HG03469 (cell line): ENCODE measurements at regions not wholly inside any gene's neighbourhood (a gene's known extent, or its start where the extent isn't known, plus 50 kb on each side); places are given as distances from the start of the nearest gene placed in this dataset.
"Not testable (repeated sequence)": the region's sequence is repeated elsewhere in the genome, so short reads cannot be mapped to it uniquely, and the experiment has no call there.

Experiments used
- ATAC-seq: cut with Tn5 transposase; IDR thresholded peaks from one replicate; pipeline ENCODE4 v1.9.1; 2021; ENCODE audit warnings: mild to moderate bottlenecking, moderate library complexity, moderate number of reproducible peaks; ENCODE audit not compliant: unreplicated experiment

GRCh38 chr13:31605076-31605860, 134.1 kb upstream of the RXFP2 start:
- no peak for ATAC-seq

GRCh38 chr13:31607531-31607930, 131.8 kb upstream of the RXFP2 start:
- not testable (repeated sequence) for ATAC-seq

- not testable (repeated sequence) for ATAC-seq
Observed at GRCh38 chr13:31608780-31609179, 130.5 kb upstream of the RXFP2 start.

- ATAC-seq: no peak
Observed at GRCh38 chr13:31610270-31610998, 128.9 kb upstream of the RXFP2 start.

- ATAC-seq: no peak
Observed at GRCh38 chr13:31611214-31611613, 128.1 kb upstream of the RXFP2 start.

- ATAC-seq: no peak
Observed at GRCh38 chr13:31614073-31614472, 125.3 kb upstream of the RXFP2 start.

GRCh38 chr13:31614704-31615103, 124.6 kb upstream of the RXFP2 start:
- no peak for ATAC-seq

GRCh38 chr13:31625115-31625514, 114.2 kb upstream of the RXFP2 start:
- no peak for ATAC-seq

GRCh38 chr13:31627097-31627845, 112.1 kb upstream of the RXFP2 start:
- ATAC-seq: no peak

- ATAC-seq: no peak
Observed at GRCh38 chr13:31629085-31629780, 110.1 kb upstream of the RXFP2 start.

- ATAC-seq: no peak
Observed at GRCh38 chr13:31631071-31631470, 108.3 kb upstream of the RXFP2 start.

- no peak for ATAC-seq
Observed at GRCh38 chr13:31631746-31632145, 107.6 kb upstream of the RXFP2 start.

- ATAC-seq: no peak
Observed at GRCh38 chr13:31638577-31638976, 100.7 kb upstream of the RXFP2 start.

- ATAC-seq: no peak
Observed at GRCh38 chr13:31639443-31640163, 99.7 kb upstream of the RXFP2 start.

- no peak for ATAC-seq
Observed at GRCh38 chr13:31649766-31650165, 89.6 kb upstream of the RXFP2 start.

- no peak for ATAC-seq
Observed at GRCh38 chr13:31653730-31654129, 85.6 kb upstream of the RXFP2 start.

- ATAC-seq: no peak
Observed at GRCh38 chr13:31663880-31664585, 75.3 kb upstream of the RXFP2 start.

GRCh38 chr13:31670831-31671617, 68.3 kb upstream of the RXFP2 start:
- ATAC-seq: no peak

- ATAC-seq: no peak
Observed at GRCh38 chr13:31674051-31674450, 65.3 kb upstream of the RXFP2 start.
